ENCODE measurements at regions not wholly inside any gene's neighbourhood (a gene's known extent, or its start where the extent isn't known, plus 50 kb on each side); places are given as distances from the start of the nearest gene placed in this dataset.
"Not testable (repeated sequence)": the region's sequence is repeated elsewhere in the genome, so short reads cannot be mapped to it uniquely, and the experiment has no call there.

DNA sequence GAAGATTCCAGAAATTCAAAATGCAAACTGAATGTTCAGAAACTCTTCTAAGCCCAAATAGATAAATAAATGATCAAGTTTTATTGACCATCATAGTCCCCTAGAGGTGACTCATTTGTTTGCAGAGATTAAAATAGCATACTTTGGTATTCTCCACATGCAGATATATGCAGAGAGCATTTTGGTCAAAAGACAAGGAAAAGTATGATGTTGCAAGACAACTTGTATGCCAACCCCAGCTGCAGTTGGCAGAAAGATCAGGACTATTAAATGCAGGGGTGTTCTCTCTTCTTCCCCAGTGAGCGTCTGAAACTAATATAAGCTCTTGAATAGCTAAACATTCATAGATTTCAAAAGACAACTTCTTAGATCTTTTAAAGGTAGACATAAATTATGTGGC is 404.9 kb downstream of the LTN1 start:
- Histone ChIP-seq H3K27me3 (ENCODE audit: insufficient read depth in 3 of 3, low read length in 2 of 3) (no peaks in the 10 kb centered on the region), H3K4me3 (no peak overlapping the region), H3K27ac (no peak overlapping the region), H3K4me1 (no peaks in the 10 kb centered on the region), H3K36me3 (ENCODE audit: insufficient read depth in 1 of 2, low read depth in 1 of 2) (no peaks in the 10 kb centered on the region), H3K9me3 (peaks cover 4% of the 10 kb centered on the region)
- intact Hi-C loops (cut with DNase I) = no loop called here
- DNase-seq (no peak), ATAC-seq (no peak)
- WGBS, 3 donors = 0 to 35% (median 4%) methylated on average over 1 of the region's 1 CpG
- TF ChIP-seq, protein P1, sequence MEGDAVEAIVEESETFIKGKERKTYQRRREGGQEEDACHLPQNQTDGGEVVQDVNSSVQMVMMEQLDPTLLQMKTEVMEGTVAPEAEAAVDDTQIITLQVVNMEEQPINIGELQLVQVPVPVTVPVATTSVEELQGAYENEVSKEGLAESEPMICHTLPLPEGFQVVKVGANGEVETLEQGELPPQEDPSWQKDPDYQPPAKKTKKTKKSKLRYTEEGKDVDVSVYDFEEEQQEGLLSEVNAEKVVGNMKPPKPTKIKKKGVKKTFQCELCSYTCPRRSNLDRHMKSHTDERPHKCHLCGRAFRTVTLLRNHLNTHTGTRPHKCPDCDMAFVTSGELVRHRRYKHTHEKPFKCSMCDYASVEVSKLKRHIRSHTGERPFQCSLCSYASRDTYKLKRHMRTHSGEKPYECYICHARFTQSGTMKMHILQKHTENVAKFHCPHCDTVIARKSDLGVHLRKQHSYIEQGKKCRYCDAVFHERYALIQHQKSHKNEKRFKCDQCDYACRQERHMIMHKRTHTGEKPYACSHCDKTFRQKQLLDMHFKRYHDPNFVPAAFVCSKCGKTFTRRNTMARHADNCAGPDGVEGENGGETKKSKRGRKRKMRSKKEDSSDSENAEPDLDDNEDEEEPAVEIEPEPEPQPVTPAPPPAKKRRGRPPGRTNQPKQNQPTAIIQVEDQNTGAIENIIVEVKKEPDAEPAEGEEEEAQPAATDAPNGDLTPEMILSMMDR (IDR thresholded peaks at IDR 0.05) = no peak

DNA sequence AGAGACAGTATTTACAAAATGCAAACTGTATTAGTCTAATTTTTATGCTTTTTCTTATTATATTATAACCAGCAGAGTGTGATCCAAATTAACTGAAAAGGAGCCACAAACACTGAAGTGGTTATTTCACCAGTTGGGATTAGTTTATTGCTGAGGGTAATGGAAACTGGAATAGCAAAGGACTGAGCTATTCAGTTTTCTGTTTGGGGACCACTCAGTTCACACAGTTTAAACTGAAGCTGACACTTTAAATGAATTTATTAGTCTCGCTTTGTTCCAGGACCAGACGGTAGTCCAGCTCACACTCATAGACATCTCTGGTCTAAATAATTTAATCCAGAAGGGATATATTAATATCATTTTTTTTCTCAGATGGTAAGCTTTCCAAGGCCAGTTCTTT is 410.7 kb downstream of the LTN1 start:
- DNase-seq (no peak), ATAC-seq (no peak)
- Histone ChIP-seq H3K36me3 (ENCODE audit: insufficient read depth in 1 of 2, low read depth in 1 of 2) (no peaks in the 10 kb centered on the region), H3K9me3 (no peaks in the 10 kb centered on the region), H3K27ac (no peak overlapping the region), H3K4me1 (no peaks in the 10 kb centered on the region), H3K4me3 (no peak overlapping the region), H3K27me3 (ENCODE audit: insufficient read depth in 3 of 3, low read length in 2 of 3) (no peaks in the 10 kb centered on the region)
- intact Hi-C loops (cut with DNase I) = no loop called here
- 67 to 89% (median 69%) methylated on average over 2 of the region's 2 CpGs for WGBS, 3 donors
- TF ChIP-seq, protein P1 (IDR thresholded peaks at IDR 0.05) = no peak

DNA sequence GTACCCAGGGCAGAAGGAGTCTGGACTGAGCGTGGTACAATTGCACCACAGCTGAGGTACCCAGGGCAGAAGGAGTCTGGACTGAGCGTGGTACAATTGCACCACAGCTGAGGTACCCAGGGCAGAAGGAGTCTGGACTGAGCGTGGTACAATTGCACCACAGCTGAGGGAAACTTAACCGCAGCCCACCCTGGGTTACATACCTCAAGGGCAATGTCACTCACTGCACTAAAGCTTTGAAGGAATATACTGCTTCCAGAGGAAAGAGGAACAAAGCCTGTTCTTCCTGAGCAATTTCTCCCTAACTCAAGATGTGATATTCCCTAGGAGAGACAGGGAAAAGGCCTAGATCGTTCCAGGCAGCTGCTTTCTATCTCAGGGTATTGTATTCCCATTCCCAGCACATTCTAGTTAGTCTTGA is 411.4 kb downstream of the LTN1 start:
- H3K27me3 ChIP-seq (ENCODE audit: insufficient read depth in 3 of 3, low read length in 2 of 3); H3K36me3 ChIP-seq (ENCODE audit: insufficient read depth in 1 of 2, low read depth in 1 of 2); H3K27ac ChIP-seq; DNase-seq; H3K9me3 ChIP-seq; H3K4me1 ChIP-seq; intact Hi-C loops (cut with DNase I); H3K4me3 ChIP-seq: not testable (repeated sequence)
- 68 to 76% (median 74%) methylated on average over 5 of the region's 5 CpGs for WGBS, 3 donors
- peak in 2 of 4 donors; percentile 30 to 37 for ATAC-seq

DNA sequence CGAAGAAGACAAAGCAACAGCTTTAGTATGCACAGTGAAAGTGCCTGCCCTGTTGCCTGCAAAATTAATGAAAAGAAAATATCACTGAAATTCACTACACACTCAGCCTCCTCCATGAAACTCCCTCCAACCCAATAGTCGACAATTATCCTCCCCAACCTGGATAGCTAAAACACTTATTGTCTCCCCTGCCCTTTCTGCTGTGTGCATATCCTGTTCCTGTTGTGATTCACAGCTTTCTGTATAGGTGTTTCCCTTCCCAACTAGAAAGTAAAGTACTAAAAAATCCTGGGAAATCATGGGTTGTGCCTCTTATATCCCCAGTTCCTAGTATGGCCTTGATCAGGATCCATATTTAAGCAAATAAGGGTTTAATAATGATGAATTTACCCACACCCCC is 412.1 kb downstream of the LTN1 start:
- Histone ChIP-seq H3K4me1 (no peaks in the 10 kb centered on the region), H3K36me3 (ENCODE audit: insufficient read depth in 1 of 2, low read depth in 1 of 2) (no peaks in the 10 kb centered on the region), H3K4me3 (no peak overlapping the region), H3K27me3 (ENCODE audit: insufficient read depth in 3 of 3, low read length in 2 of 3) (no peaks in the 10 kb centered on the region), H3K9me3 (no peaks in the 10 kb centered on the region), H3K27ac (no peak overlapping the region)
- TF ChIP-seq, protein P1 (IDR thresholded peaks at IDR 0.05) = no peak
- ATAC-seq = no peak
- WGBS, 3 donors = 89 to 91% (median 90%) methylated on average over 2 of the region's 2 CpGs
- intact Hi-C loops (cut with DNase I) = no loop called here
- DNase-seq = no peak

DNA sequence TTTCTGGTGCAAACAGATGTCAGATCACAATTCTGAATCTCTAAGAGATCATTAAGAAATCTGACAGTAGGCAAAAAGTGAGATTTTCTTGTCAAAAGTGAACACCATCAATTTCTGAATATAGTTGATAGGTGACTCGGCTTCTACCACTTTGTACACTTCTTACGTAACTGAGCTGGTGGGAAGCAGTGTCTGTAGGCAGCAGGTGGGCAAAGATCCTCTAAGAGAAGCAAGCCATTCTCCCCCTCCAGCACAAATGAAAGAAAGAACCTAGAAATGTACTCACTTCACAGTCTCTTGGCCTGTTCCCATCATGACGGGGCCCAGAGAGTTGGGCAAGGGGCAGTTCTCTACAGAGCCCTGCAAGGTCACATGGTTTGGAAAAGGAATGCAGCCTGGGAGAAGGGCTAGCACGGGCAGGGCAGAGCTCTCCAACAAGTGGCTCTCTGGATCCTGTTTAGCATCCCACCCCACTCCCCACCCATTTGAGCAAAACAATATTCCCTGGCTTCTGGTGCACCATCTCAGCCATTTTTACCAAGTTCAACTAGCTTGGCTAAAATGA is 412.6 kb downstream of the LTN1 start:
- H3K4me1 ChIP-seq = no peaks in the 10 kb centered on the region
- no peak overlapping the region for H3K4me3 ChIP-seq
- WGBS, 3 donors = 76 to 90% (median 82%) methylated on average over 4 of the region's 4 CpGs
- no peaks in the 10 kb centered on the region for H3K27me3 ChIP-seq (ENCODE audit: insufficient read depth in 3 of 3, low read length in 2 of 3)
- no peak for DNase-seq
- H3K9me3 ChIP-seq = no peaks in the 10 kb centered on the region
- intact Hi-C loops (cut with DNase I) = no loop called here
- no peak overlapping the region for H3K27ac ChIP-seq
- H3K36me3 ChIP-seq (ENCODE audit: insufficient read depth in 1 of 2, low read depth in 1 of 2) = no peaks in the 10 kb centered on the region
- ATAC-seq = no peak
- TF ChIP-seq, protein P1 (IDR thresholded peaks at IDR 0.05) = no peak

All from psoas muscle (tissue), 7 donors.